GM23338 (cell line): ENCODE measurements at regions not wholly inside any gene's neighbourhood (a gene's known extent, or its start where the extent isn't known, plus 50 kb on each side); places are given as distances from the start of the nearest gene placed in this dataset.

ENCODE experiments used
- ATAC-seq: fragments of 200-7000 bp; cut with Tn5 transposase; 3 replicates; pipeline ENCODE4 v1.9.1; 2020
- DNase-seq: peaks from one replicate; pipeline ENCODE4 v3.0.0-alpha.2; 2015; ENCODE audit warnings: low spot score
- H2AFZ ChIP-seq: fragments of 200-600 bp; sonication (generic); 2 replicates; pipeline ENCODE4 v1.8.0; 2016; ENCODE audit warnings: antibody characterized with exemption, mild to moderate bottlenecking, moderate library complexity
- H3F3A ChIP-seq: fragments of 200-600 bp; sonication (generic); replicated peaks from 2 replicates; pipeline ENCODE4 v1.8.0; 2017; ENCODE audit warnings: antibody characterized with exemption, mixed run types, low read depth
- H3K27ac ChIP-seq: fragments of 200-600 bp; sonication (generic); 2 replicates; pipeline ENCODE4 v1.6.1; 2016; ENCODE audit warnings: low read depth
- H3K27me3 ChIP-seq: fragments of 200-600 bp; sonication (generic); 2 replicates; pipeline ENCODE4 v1.8.0; 2016; ENCODE audit warnings: mild to moderate bottlenecking, mixed run types, moderate library complexity; ENCODE audit not compliant: insufficient read depth
- H3K36me3 ChIP-seq: fragments of 200-600 bp; sonication (generic); 2 replicates; pipeline ENCODE4 v1.8.0; 2016; ENCODE audit warnings: mild to moderate bottlenecking; ENCODE audit not compliant: insufficient read depth
- H3K4me1 ChIP-seq: fragments of 200-600 bp; sonication (generic); 2 replicates; pipeline ENCODE4 v1.8.0; 2016; ENCODE audit warnings: mild to moderate bottlenecking, moderate library complexity; ENCODE audit not compliant: insufficient read depth
- H3K4me2 ChIP-seq: fragments of 200-600 bp; sonication (generic); 2 replicates; pipeline ENCODE4 v1.7.1; 2017; ENCODE audit warnings: mixed run types
- H3K4me3 ChIP-seq: fragments of 200-600 bp; sonication (generic); 2 replicates; pipeline ENCODE4 v1.6.1; 2016; ENCODE audit warnings: mixed run types
- H3K79me2 ChIP-seq: fragments of 200-600 bp; sonication (generic); replicated peaks from 2 replicates; pipeline ENCODE4 v1.8.0; 2017; ENCODE audit warnings: mild to moderate bottlenecking; ENCODE audit not compliant: insufficient read depth
- H3K9me2 ChIP-seq: fragments of 200-600 bp; sonication (generic); 2 replicates; pipeline ENCODE4 v1.8.0; 2017; ENCODE audit not compliant: insufficient read depth
- H4K20me1 ChIP-seq: fragments of 200-600 bp; sonication (generic); replicated peaks from 2 replicates; pipeline ENCODE4 v1.8.0; 2017; ENCODE audit warnings: mild to moderate bottlenecking; ENCODE audit not compliant: insufficient read depth
- H3K27ac Mint-ChIP-seq: 2 replicates; pipeline ENCODE4 v1.8.0; 2020; ENCODE audit warnings: inconsistent platforms, mild to moderate bottlenecking, moderate library complexity, mixed read lengths
- H3K27me3 Mint-ChIP-seq: 3 replicates; pipeline ENCODE4 v1.8.0; 2022; ENCODE audit warnings: low read depth, mild to moderate bottlenecking, moderate library complexity, mixed read lengths, inconsistent platforms; ENCODE audit not compliant: insufficient read depth, poor library complexity
- H3K36me3 Mint-ChIP-seq: 3 replicates; pipeline ENCODE4 v1.8.0; 2021; ENCODE audit warnings: low read depth, mild to moderate bottlenecking, inconsistent platforms, moderate library complexity, mixed read lengths
- H3K4me1 Mint-ChIP-seq: 3 replicates; pipeline ENCODE4 v1.8.0; 2020; ENCODE audit warnings: mild to moderate bottlenecking, inconsistent platforms, mixed read lengths
- H3K4me3 Mint-ChIP-seq: 3 replicates; pipeline ENCODE4 v1.8.0; 2021; ENCODE audit warnings: moderate library complexity, mild to moderate bottlenecking, inconsistent platforms, mixed read lengths
- H3K9me3 Mint-ChIP-seq: 3 replicates; pipeline ENCODE4 v1.8.0; 2020; ENCODE audit warnings: moderate library complexity, mild to moderate bottlenecking, inconsistent platforms, mixed read lengths
- CREB1 ChIP-seq: fragments of 250-450 bp; sonication (Bioruptor Pico); IDR thresholded peaks from 2 replicates; pipeline ENCODE4 v1.5.0; 2020; ENCODE audit warnings: low read depth, mild to moderate bottlenecking, moderate library complexity
- CTCF ChIP-seq, 2 experiments: fragments of 200-600 bp in 1 of 2; sonication (generic) in 1 of 2; conservative IDR thresholded peaks; 2 replicates each; pipeline versions ENCODE4 v1.5.1 to v1.6.1; 2016 to 2017; ENCODE audit warnings: antibody characterized with exemption in 2 of 2, low read depth in 2 of 2, mild to moderate bottlenecking in 2 of 2, moderate library complexity in 1 of 2
- ETS1 ChIP-seq: IDR thresholded peaks from 2 replicates; pipeline ENCODE4 v1.6.1; 2016; ENCODE audit warnings: antibody characterized with exemption
- EZH2phosphoT487 ChIP-seq: fragments of 200-600 bp; sonication (generic); IDR thresholded peaks from one replicate; pipeline ENCODE4 v1.8.1; 2018; ENCODE audit warnings: antibody characterized with exemption; ENCODE audit not compliant: unreplicated experiment
- NANOG ChIP-seq: IDR thresholded peaks from 2 replicates; pipeline ENCODE4 v1.6.1; 2016; ENCODE audit warnings: antibody characterized with exemption, borderline replicate concordance
- POLR2AphosphoS5 ChIP-seq: IDR thresholded peaks from 2 replicates; pipeline ENCODE4 v1.6.1; 2016; ENCODE audit warnings: antibody characterized with exemption, low read depth
- REST ChIP-seq: IDR thresholded peaks from one replicate; pipeline ENCODE4 v1.6.1; 2018; ENCODE audit warnings: antibody characterized with exemption; ENCODE audit not compliant: unreplicated experiment
- STAT1 ChIP-seq: IDR thresholded peaks from one replicate; pipeline ENCODE4 v1.6.1; 2016; ENCODE audit warnings: antibody characterized with exemption; ENCODE audit not compliant: unreplicated experiment
- ZNF114 ChIP-seq: fragments of 250-450 bp; sonication (Bioruptor Pico); IDR thresholded peaks from 2 replicates; pipeline ENCODE4 v1.5.0; 2020; ENCODE audit warnings: mild to moderate bottlenecking, moderate library complexity

DNA sequence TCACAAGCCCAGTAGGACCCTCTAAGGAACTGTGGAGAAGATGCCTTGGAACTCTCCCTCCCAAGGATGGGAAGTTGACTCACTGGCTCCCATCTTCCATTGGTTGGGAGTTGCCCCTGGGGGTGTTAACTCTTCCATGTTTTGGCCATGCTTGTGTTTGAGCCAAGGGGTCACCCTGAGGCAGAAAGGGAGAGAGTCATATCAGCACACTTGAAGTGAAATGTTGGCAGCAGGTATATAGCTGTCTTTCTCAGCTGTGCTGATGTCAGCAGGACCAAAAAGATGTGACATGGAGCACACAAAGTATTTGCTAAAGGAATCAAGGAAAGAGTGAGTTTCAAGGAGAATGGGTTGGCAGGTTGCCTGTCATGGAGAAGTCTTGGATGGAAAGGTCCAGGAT lies 359.4 kb downstream of the RPS24 start (continued):
- TF ChIP-seq POLR2AphosphoS5, result no peak

GRCh38 chr10:78394047-78394446 lies 360.4 kb downstream of the RPS24 start:
- no peak for ATAC-seq

More at GRCh38 chr10:78394047-78394446, 360.4 kb downstream of the RPS24 start:
- H3K4me3 Mint-ChIP-seq, result no peak overlapping the region
- H3K4me3 ChIP-seq, result no peak overlapping the region
- H3K9me2 ChIP-seq, result no peaks in the 10 kb centered on the region
- no peak overlapping the region for H2AFZ ChIP-seq
- H3K36me3 Mint-ChIP-seq, result no peaks in the 10 kb centered on the region
- DNase-seq, result no peak
- no peaks in the 10 kb centered on the region for H4K20me1 ChIP-seq
- no peak overlapping the region for H3K27ac ChIP-seq
- H3K79me2 ChIP-seq, result no peaks in the 10 kb centered on the region
- no peak for TF ChIP-seq CTCF (conservative IDR thresholded peaks at IDR 0.05; ENCODE audit: low read depth in 2 of 2)
- TF ChIP-seq REST, result no peak
- no peak for TF ChIP-seq NANOG
- no peak for TF ChIP-seq ZNF114 (CRISPR knock-in tag)
- TF ChIP-seq CREB1 (CRISPR knock-in tag), result no peak
- no peak for TF ChIP-seq ETS1
- no peak for TF ChIP-seq EZH2phosphoT487
- TF ChIP-seq STAT1, result no peak
- peaks cover 5% of the 10 kb centered on the region for H3K27me3 Mint-ChIP-seq
- no peaks in the 10 kb centered on the region for H3K4me1 ChIP-seq
- no peak overlapping the region for H3K4me2 ChIP-seq
- H3K27ac Mint-ChIP-seq, result no peak overlapping the region
- H3K9me3 Mint-ChIP-seq, result no peaks in the 10 kb centered on the region
- H3K4me1 Mint-ChIP-seq, result peaks cover 8% of the 10 kb centered on the region
- no peaks in the 10 kb centered on the region for H3K27me3 ChIP-seq
- H3K36me3 ChIP-seq, result no peaks in the 10 kb centered on the region
- H3F3A ChIP-seq, result no peaks in the 10 kb centered on the region
